GM19467 (cell line): ENCODE measurements at regions not wholly inside any gene's neighbourhood (a gene's known extent, or its start where the extent isn't known, plus 50 kb on each side); places are given as distances from the start of the nearest gene placed in this dataset.

ENCODE experiments used
- ATAC-seq: cut with Tn5 transposase; IDR thresholded peaks from one replicate; pipeline ENCODE4 v1.9.1; 2021; ENCODE audit warnings: mild to moderate bottlenecking, moderate library complexity; ENCODE audit not compliant: unreplicated experiment

DNA sequence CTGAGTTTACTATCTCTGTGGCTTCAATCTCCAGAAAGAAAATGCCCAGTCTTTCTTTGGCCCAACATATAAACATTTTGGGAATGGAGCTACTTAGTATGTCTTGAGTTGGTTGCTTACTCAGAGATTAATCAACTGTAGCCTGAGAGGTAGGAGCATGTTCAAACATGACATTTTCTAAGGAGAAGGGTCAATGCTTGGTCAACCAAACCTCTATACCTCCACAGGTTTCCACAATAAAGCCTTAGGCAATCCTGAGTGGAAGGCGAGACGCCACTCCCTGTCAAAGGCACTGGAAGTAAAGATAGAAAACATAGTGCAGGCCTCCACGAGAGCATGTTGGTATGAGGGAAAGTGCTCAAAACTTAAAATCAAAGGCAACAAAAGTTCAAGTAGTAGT lies 411.4 kb downstream of the KCTD16 start:
- no peak for ATAC-seq

DNA sequence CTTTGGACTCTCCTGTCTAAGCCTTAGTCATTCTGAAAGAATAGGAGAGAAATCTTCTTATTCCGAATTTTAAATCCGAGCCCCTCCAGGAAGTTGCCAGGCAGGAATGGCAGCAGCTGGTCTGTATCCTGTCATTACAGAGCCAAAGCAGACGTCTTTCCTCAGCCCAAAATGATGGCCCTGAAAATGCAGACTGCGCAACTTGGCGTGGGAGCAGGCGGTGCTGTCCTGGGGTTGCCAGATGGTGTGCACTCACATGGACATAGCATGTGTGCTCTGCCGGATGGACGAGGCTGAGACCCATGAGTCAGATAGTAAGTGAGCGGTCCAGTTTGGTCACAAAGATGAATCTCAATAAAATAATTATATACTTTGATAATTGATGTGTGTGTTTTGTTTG lies 410.4 kb downstream of the KCTD16 start:
- no peak for ATAC-seq

DNA sequence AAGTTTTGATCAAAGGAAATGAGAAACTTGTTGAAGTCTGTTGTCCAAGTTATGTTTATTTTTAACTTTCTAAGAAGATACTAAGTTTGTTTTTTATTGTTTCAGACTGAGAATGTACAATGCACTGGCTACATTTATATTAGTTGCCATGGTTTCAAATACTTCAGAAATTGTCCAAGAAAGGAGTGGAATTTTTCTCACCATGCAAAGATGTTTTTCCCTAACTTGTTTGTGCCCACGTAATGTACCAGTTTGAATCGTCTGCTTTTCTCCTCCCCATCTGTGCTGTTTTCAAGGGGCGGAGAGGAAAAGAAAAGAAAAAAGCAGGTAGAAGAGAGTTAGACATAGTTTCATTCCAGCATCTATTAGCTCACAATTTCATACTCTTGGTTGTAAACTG lies 407.0 kb downstream of the KCTD16 start:
- no peak for ATAC-seq

DNA sequence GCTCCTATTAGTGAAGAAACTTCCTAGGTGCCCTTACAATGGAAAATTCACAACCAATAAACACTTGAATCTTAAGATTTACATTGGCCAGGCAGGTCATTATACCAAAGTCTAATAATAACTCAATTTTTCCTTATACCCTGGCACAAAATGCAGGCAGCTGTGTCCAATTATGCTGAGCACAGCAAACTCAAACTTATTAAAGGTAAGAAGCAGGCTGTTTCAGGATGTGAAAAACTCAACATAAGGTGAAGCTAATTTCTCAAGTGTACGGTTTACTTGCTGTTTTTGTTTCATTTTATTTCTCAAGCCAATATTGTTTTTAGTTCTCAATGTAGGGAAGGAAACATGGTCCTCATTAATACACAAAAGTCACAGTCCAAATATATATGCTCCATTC lies 405.1 kb downstream of the KCTD16 start:
- no peak for ATAC-seq

DNA sequence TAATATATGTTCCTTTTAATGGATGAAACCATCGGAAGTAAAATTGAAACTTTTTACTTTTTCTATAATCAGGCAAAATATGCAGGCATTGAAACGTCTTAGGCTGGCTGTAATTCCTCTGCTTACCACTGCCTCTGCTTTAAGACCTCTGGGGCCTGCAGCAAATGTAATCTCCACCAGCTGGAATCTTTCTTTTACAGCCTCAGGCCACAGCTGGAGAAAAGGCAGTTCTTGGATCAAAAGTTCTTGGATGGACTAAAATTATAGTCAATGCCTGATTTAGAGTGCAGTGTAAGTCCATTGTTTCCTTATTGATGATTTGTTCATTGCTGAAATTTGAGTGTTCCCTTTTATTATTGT lies 396.7 kb downstream of the KCTD16 start:
- no peak for ATAC-seq

DNA sequence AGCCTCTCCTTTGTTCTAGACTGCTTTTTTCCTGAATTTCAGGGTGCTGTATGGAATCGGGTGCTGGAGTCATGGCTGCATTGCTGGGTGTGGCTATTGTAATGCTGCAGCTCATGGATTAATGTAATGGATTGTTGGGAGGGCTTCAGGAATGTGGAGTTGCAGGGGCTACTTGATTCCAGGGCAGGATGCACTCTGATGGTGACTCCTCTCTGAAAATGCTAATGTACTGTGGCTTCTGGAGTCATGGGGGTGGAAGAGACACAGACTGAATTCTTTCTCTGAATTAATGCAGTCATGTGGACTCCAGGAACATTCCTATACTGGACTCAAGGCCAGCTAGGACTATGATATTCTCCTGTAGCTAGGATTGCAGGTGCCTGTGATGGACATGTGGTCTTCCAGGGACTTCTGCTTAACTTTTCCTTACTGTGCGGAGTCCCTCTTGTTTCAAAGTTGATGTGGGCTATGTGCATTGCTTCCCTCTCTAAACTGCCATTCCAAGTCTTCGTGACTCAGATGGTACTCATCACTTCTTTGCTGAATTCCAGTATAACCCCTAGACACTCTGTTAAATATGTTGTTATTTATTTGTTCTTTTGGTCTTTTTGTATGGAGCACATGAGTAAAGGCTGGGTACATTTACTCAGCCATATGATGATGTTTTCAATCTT lies 396.2 kb downstream of the KCTD16 start:
- no peak for ATAC-seq

DNA sequence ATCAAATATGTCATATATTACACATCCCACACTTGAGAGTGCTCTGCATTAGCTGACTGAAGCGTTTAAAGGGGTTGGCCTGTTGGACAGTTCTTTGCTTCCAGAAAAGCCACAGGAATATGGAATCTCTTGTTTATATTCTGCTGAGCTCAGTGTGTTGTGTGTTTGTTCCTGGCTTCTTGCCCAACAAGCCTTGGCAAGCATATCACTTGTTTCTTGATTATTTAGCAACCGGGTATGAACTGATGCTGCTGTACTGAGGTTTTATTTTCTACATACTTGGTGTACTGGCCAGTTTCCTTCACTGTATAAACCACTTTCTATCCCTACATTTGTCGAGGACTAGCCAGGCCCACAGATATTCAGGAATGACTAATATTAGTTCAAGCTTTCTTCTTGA lies 378.9 kb downstream of the KCTD16 start:
- ATAC-seq = no peak

DNA sequence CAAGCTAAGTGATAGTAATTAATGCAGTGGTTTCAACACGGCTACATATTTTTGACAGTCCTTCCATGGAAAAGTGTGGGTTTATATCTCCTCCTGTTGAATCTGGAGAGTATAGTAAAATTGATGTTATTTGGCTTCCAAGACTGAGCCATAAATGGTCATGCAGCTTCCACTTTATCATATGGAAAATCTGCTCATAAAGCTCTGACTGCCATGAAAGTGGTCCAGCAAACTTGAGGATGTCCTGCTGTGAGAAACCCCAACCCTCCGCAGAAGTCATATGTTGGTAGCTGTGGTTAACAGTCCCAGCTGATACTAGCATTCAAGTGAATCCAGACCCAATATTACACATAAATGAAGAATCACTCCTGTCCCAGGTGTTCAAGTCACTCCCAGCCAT lies 378.3 kb downstream of the KCTD16 start:
- no peak for ATAC-seq

DNA sequence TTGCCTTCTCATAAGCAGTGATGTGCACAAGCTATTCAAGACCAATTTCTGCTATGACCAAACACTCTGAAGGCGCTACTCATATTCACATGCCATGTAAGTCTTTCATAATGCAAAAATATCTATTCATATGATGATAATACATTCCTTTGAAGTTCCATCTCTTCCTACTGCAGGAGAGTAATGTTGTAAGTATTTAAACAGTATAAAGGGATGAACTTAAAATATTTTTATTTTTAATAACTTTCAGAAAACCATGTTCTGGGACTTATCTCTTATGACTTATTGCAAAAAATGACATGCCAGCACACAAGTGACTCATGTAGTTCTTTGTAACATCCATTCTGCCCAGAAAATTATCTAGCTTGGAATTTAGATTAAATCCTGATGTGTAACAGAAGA lies 376.4 kb downstream of the KCTD16 start:
- ATAC-seq = no peak

DNA sequence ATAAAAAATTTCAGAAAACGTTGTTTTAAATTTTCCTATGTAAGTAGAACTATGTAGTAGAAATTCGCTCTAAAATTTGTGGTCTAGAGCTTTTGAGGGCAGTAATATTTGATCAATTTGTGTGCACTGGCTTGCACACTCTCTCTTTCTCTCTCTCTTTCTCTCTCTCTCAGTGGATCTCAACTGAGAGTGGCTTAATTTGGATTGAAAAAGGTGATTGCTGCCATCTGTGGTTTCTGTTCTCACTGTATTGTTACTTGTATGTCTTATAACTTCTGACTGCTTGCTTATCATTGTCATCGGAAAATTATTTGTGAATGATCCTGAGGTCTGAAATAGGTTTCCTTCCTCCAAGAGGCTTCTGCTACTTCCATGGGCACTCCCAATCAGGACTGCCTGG lies 368.2 kb downstream of the KCTD16 start:
- ATAC-seq = no peak
